GM06990 (cell line): ENCODE measurements at regions not wholly inside any gene's neighbourhood (a gene's known extent, or its start where the extent isn't known, plus 50 kb on each side); places are given as distances from the start of the nearest gene placed in this dataset.

Experiments used
- DNase-seq: peaks from one replicate; pipeline ENCODE4 v3.0.0-alpha.2; 2011; ENCODE audit not compliant: insufficient read length; ENCODE audit errors: extremely low read depth
- H3K27me3 ChIP-seq: replicated peaks from 2 replicates; pipeline ENCODE4 v1.6.0; 2011; ENCODE audit warnings: low read length; ENCODE audit not compliant: control insufficient read depth, insufficient read depth
- H3K36me3 ChIP-seq: 2 replicates; pipeline ENCODE4 v1.5.1; 2011; ENCODE audit warnings: low read length; ENCODE audit not compliant: control insufficient read depth, insufficient read depth
- H3K4me3 ChIP-seq: replicated peaks from 2 replicates; pipeline ENCODE4 v1.5.1; 2011; ENCODE audit warnings: low read depth, mild to moderate bottlenecking, control low read depth, low read length
- CTCF ChIP-seq: IDR thresholded peaks from 2 replicates; pipeline ENCODE4 v1.5.1; 2011; ENCODE audit warnings: low read length, control low read depth, mild to moderate bottlenecking, inconsistent platforms; ENCODE audit not compliant: insufficient read depth, poor library complexity, severe bottlenecking

GRCh38 chr14:65304239-65304638, 108.3 kb upstream of the FUT8 start:
- Histone ChIP-seq H3K4me3 (no peak overlapping the region; the same call in 1 of the 2 replicates), H3K27me3 (no peaks in the 10 kb centered on the region), H3K36me3 (no peaks in the 10 kb centered on the region)
- DNase-seq = peak; percentile 73
- TF ChIP-seq CTCF = no peak

GRCh38 chr14:65304963-65305362, 107.6 kb upstream of the FUT8 start:
- H3K36me3 ChIP-seq = no peaks in the 10 kb centered on the region
- TF ChIP-seq CTCF = no peak
- H3K4me3 ChIP-seq = no peak overlapping the region
- no peaks in the 10 kb centered on the region for H3K27me3 ChIP-seq
- DNase-seq = no peak

- no peak for TF ChIP-seq CTCF
- Histone ChIP-seq H3K36me3 (no peaks in the 10 kb centered on the region), H3K27me3 (no peaks in the 10 kb centered on the region), H3K4me3 (no peak overlapping the region)
- DNase-seq = no peak
Observed at GRCh38 chr14:65308536-65308935, 104.0 kb upstream of the FUT8 start.

- Histone ChIP-seq H3K36me3 (no peaks in the 10 kb centered on the region), H3K27me3 (no peaks in the 10 kb centered on the region), H3K4me3 (no peak overlapping the region)
- TF ChIP-seq CTCF = no peak
- no peak for DNase-seq
Observed at GRCh38 chr14:65310568-65310967, 102.0 kb upstream of the FUT8 start.

GRCh38 chr14:65312859-65313258, 99.7 kb upstream of the FUT8 start:
- H3K27me3 ChIP-seq = no peaks in the 10 kb centered on the region
- no peak for TF ChIP-seq CTCF
- DNase-seq = no peak
- H3K36me3 ChIP-seq = no peaks in the 10 kb centered on the region
- H3K4me3 ChIP-seq = no peak overlapping the region
